HG02798 (cell line): ENCODE measurements at regions not wholly inside any gene's neighbourhood (a gene's known extent, or its start where the extent isn't known, plus 50 kb on each side); places are given as distances from the start of the nearest gene placed in this dataset.

Experiments
- ATAC-seq: cut with Tn5 transposase; IDR thresholded peaks from one replicate; pipeline ENCODE4 v1.9.1; 2021; ENCODE audit warnings: mild to moderate bottlenecking; ENCODE audit not compliant: unreplicated experiment, poor library complexity

DNA sequence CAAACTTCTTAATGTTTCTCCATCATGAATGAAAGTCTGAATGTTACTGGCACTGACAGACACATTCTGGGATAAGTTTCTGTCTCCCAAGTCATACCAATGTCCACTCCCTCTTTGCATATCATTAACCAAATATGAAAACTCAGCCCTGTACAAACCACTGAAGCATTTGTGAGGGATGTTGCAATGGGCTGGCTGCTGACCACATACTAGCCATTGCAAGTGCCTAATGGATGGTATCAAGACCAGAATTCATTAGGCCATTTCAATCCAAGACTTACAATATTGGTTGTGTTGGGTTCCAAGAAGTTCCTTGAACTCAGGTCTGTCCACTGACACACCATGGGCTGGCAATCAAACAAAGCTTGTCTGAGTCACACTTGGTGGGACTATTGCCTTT lies 73.8 kb downstream of the CBLN2 start:
- no peak for ATAC-seq

GRCh38 chr18:72468021-72468710 lies 76.0 kb downstream of the CBLN2 start:
- ATAC-seq = no peak

DNA sequence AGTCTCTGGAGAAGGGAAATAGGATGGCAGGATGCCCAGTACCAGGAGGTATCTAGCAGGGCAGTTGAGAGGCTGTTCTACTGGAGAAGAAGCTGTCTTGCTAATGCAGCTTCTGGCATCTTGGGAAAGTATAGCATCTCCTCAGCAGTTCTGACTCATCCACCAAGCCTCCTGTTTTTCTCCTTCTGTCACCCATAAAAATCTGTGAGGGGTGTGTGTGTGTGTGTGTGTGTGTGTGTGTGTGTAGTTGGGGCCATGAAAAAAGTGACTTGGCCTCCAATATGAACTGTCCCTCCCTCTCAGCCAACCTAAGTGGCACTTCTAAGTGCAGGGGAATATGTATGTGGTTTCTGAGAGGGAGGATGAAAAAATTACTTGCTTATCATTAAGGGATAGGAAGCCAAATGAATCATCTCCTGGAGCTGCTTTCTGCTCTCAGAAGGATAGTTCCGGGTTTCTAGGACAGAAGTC lies 83.9 kb downstream of the CBLN2 start:
- ATAC-seq = no peak

DNA sequence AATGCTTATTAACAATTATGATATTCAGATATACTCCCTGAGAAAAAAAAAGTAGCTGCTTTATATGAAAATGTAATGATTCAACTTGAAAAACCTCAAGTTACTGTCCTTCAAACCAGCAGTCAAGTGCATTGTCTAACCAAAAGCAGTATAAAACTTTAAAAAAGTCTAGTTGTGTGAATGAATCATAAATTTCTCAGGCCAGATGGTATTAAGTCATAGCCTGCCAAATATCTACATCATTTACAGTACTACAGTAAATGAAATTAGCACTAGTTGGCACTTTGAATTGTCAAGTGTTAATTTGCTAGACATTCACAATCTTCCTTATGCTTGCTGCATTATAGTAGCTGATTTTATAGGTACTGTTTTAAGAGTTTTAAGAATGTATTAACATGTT lies 85.9 kb downstream of the CBLN2 start:
- ATAC-seq = no peak

GRCh38 chr18:72456802-72457201 lies 87.3 kb downstream of the CBLN2 start:
- ATAC-seq = no peak

DNA sequence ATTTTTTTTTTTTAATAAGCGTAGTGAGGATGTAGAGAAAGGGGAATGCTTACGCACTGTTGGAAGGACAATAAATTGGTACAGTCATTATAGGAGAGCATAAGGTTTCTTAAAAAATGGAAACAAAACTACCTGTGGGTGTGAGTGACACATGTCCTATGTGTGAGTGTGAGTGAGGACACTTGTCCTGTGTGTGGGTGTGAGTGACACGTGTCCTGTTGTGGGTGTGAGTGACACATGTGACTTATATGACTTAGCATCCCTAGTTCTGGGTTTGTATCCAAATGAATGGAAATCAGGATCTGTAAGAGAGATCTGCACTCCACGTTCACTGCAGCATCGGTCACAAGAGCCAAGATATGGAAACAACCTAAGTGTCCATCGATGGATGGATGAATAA lies 91.8 kb downstream of the CBLN2 start:
- ATAC-seq = no peak

DNA sequence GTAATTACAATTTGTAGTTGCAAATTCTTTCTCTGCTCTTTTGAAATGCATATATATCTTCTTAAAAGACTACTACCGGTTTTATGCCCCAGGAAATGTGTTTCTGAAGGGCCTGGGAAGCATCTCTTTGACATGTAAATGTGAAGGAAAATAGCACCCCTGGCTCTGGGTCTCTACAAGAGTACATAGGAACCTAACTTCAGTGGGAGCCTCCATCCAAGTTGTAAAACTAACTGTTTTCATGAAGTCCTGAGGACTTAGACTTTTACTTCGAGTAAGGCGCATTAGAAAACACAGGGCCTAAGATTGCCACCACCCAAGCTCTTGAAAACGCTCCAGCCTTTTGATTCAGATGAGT lies 99.4 kb downstream of the CBLN2 start:
- ATAC-seq = no peak

DNA sequence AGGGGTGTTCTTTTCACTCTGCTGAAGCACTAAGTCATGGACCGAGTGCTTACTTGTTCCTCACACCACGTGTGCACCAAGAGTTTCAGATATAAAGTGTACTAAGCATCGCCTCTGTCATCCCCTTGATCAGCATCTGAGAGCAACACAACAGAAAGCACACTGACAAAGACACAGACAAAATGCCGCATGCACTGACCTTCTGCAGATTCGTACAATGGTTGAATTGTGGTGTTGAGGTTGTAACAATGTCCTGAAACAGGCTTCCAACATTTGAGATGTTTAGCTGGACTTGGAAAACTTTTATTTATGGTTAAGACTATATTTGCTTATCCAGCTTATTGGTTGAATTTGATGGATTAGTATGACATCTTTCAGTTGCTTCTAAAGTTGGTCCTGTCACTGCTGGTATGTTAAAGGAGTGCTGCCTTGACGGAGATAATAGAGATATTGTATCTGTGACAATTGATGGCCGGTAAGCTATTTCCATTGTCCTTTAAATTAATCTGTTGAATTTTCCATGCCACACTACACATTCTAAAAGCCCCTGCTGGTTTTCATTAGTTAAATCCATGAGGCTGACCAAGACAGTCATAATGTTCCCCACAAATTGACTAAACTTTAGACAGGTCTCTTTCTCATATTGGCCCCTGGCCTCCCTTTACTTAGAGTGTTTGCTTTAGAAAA lies 99.9 kb downstream of the CBLN2 start:
- ATAC-seq = no peak

DNA sequence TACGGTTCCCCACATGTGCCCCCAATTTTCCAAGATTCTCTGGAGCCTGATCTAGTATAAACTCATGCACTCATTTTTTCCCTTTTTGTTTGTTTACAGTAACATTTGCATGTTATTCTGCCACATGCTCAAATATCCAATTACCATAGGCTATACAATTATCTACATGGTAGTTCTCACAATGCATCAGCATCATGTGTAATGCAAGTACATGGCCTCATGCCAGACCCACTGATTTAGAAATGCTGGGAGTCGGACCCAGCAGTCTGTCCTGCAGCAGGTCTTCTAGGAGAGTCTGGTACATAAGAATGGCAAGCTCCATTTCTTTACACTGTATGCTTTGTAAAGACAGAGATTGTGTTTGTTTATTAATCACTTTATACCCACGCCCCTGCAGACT lies 107.7 kb downstream of the CBLN2 start:
- no peak for ATAC-seq

DNA sequence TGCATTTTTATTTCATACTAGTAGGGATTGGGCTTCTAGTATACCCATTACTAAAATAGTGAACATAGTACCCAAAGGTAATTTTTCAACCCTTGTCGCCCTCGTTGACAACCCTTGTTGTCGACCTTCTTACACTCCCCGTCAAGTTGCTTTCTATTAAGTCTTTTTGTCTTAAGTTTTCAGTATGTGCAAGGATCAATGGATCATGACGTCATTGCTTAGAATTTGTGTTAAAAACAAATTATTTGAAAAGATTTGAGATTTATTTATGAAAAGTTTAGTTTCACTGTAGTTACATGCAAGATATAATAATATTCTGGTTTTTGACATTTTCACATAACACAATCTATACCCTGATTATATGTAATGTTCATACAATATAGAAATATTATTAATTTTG lies 110.4 kb downstream of the CBLN2 start:
- ATAC-seq = no peak

GRCh38 chr18:72427721-72428120 lies 116.4 kb downstream of the CBLN2 start:
- ATAC-seq = no peak

- no peak for ATAC-seq
Observed at GRCh38 chr18:72419914-72420313, 124.2 kb downstream of the CBLN2 start.

DNA sequence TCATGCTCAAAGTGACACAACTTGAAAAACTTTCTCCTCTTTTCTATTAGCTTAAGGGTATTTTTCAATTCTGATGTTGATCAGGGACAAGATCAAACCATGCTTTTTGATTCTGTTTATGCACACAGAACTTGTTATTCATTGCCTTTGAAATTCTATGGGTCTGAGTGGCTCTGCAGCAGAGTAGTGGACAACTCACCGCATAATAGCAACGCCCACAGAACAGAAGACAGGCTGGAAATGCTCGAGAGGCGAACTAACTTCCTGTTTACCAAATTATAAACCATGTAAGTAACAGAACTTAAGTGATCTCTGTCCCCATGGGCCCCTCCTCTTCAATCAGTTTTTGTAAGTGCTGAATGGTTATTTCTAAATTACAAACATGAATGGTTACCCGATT lies 131.2 kb downstream of the CBLN2 start:
- ATAC-seq = no peak

DNA sequence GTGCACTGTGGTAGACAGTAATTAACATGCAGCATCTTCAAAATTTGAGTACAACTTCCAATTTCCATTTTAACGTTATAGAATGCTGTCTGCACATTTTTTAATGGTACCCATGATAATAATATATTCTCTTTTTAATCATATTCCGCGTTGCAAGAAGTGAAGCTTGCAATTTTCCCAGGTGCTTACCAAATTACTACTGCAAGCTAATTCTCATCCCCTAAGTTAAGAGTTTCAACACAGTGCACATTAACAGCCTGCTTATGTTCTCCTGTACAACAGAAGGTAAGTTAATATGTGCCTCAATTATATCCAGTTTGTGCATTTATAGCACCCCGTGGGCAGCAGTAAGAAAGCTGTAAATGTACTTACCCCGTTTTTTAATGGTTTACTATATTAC lies 132.9 kb downstream of the CBLN2 start:
- ATAC-seq = no peak

- ATAC-seq = no peak
Observed at GRCh38 chr18:72410399-72410798, 133.7 kb downstream of the CBLN2 start.

DNA sequence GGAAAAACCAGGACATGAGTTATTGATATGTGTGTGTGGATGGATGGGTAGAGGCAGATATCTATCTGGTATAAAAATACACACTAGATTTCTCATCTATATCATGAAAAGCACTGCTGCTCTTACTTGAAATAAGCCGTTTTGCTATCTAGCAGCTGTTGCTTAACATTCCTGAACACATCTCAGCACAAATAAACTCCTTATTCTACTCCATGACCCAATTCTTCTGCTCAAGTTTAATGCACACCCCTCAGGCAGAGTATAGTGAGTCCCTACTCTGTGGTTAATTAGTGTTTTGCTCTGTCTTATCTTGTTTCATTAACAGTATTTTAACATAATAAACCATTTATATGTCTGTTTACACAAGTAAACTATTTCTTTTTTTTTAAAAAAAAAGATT lies 134.2 kb downstream of the CBLN2 start:
- ATAC-seq = no peak

DNA sequence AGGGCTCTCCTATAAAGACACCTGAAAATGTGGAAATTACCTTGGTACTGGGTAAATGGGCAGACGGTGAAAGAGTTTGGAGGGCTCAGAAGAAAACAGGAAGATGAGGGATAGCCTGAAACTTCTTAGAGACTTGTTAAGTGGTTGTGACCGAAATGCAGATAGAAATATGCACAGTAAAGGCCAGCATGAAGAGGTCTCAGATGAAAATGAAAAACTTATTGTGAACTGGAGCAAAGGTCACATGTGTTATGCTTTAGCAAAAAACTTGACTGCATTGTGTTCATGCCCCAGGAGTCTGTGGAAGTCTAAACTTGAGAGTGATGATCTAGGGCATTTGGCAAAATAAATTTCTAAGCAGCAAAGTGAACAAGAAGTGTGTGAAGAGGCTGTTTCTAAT lies 137.1 kb downstream of the CBLN2 start:
- no peak for ATAC-seq

DNA sequence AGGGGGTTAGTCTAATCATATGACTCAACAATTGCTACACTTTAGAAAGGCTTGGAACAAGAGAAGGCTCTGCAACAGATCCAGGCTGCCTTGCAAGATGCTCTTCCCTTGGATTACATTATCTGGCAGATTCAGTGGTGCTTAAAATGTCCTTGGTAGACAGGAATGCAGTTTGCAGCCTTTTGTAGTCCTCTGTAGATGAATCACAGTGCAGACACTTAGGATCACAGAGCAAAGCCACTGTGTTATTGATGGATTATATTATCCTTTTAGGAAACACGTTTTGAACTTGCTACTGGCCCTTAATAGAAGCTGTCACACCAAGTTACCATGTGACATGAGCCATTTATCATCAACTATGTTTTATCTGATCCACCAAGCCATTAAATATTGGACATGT lies 152.2 kb downstream of the CBLN2 start:
- ATAC-seq = no peak

- ATAC-seq = no peak
Observed at GRCh38 chr18:72391427-72391826, 152.7 kb downstream of the CBLN2 start.

DNA sequence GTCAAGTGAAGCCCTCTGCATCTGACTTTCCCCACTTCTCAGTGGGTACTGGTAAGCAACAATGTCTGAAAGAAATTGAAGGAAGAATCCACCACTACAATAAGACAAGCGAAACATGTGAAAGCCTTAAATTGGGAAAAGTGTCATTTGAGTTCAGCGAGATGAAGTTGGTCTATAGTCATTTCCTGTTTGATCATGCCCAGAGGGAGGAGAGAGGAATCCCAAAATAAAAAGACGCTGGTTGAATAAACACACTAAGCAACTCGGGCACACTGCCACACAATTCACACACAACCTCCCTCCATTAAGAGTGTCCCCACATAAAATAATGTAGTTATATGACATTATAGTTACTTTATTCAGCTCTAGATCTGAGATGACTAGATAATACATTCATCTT lies 166.1 kb downstream of the CBLN2 start:
- ATAC-seq = no peak

- no peak for ATAC-seq
Observed at GRCh38 chr18:72376256-72376655, 167.9 kb downstream of the CBLN2 start.

DNA sequence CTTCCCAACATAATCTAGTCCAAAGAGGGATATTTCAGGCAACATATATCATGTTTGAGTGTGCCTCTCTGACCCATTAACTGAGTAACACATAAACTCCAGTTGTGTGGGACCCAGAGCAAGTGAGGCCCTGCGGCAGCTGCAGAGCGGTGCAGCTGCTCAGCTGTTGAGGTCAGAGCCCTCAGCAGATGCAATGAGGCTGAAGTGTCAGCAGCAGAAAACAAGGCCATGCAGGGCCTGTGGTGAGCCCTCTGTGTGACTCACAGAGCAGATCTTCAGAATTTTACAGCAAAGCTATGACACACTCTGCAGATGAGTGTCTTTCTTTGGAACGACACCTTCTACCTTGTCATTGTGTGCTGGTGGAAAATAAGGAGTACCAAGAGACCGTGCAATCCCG lies 168.5 kb downstream of the CBLN2 start:
- no peak for ATAC-seq
